ENCODE measurements at regions not wholly inside any gene's neighbourhood (a gene's known extent, or its start where the extent isn't known, plus 50 kb on each side); places are given as distances from the start of the nearest gene placed in this dataset.

DNA sequence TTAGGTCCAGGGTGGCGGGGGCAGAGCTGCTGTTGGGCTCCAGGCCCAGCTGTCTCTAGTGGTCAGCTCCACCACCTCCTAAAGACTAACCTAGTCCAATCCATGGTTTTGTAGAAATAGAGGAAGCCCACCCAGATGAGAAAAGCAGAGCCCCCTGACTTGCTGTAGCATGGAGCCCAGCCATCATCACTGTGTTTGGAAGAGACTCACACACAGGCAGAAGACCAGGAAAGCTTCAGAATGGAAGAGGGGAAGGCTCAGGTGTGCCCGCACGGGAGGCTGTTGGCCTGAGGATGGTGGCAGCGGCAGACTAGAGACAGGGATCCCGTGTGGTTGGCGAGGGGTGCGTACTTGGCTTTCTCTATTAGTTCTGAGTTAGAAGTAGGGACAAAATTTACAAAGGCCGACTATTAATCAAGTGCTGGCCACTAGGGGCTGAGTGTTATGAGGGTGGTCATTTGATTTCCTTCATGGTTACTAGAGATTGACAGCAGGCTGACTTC, 193.2 kb upstream of the SOX1 start (continued):
- TF ChIP-seq E4F1 (IDR thresholded peaks at IDR 0.05; ENCODE audit: borderline replicate concordance, partially characterized antibody) (no peak), BCLAF1 (IDR thresholded peaks at IDR 0.05) (no peak), SUPT20H (IDR thresholded peaks at IDR 0.05; ENCODE audit: borderline replicate concordance, control insufficient read depth, low read depth, low read length) (no peak)

GRCh38 chr13:111874981-111875380, 192.0 kb upstream of the SOX1 start:
- no peak for ATAC-seq
- intact Hi-C loops (cut with micrococcal nuclease; ENCODE audit: unreplicated experiment) (no loop called here), in situ Hi-C loops (cut with MboI) (no loop called here)
- TF ChIP-seq REST (IDR thresholded peaks at IDR 0.05; ENCODE audit: low read depth, low read length) (no peak), MXI1 (IDR thresholded peaks at IDR 0.05; ENCODE audit: low read depth, low read length) (no peak)
- TF ChIP-seq, protein P1, sequence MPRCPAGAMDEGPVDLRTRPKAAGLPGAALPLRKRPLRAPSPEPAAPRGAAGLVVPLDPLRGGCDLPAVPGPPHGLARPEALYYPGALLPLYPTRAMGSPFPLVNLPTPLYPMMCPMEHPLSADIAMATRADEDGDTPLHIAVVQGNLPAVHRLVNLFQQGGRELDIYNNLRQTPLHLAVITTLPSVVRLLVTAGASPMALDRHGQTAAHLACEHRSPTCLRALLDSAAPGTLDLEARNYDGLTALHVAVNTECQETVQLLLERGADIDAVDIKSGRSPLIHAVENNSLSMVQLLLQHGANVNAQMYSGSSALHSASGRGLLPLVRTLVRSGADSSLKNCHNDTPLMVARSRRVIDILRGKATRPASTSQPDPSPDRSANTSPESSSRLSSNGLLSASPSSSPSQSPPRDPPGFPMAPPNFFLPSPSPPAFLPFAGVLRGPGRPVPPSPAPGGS (IDR thresholded peaks at IDR 0.05; ENCODE audit: borderline replicate concordance, insufficient read depth, low read depth, low read length, poor library complexity, severe bottlenecking), result no peak
- RAD21 ChIA-PET (ENCODE audit: unreplicated experiment), result no interaction called here
- no peaks in the 10 kb centered on the region for H3K36me3 ChIP-seq (ENCODE audit: control insufficient read depth in 2 of 2, insufficient read depth in 2 of 2, low read length in 1 of 2)
- SMC1A ChIA-PET (ENCODE audit: uncharacterized antibody, unreplicated experiment), result no interaction called here
- H3K4me1 ChIP-seq (ENCODE audit: control insufficient read depth, insufficient read depth, low read length), result no peaks in the 10 kb centered on the region
- H4K20me1 ChIP-seq (ENCODE audit: control insufficient read depth, insufficient read depth), result no peaks in the 10 kb centered on the region
- no peak for FAIRE-seq
- no peak overlapping the region for H3K4me2 ChIP-seq (ENCODE audit: control insufficient read depth, insufficient read depth)
- no peak overlapping the region for H3K27ac ChIP-seq (ENCODE audit: control insufficient read depth, insufficient read depth)
- H3K4me3 ChIP-seq, result no peak overlapping the region
- no peak overlapping the region for H3K9ac ChIP-seq (ENCODE audit: control insufficient read depth, insufficient read depth, low read length)
- CTCF ChIA-PET, result no interaction called here
- WGBS (ENCODE audit: insufficient coverage, insufficient replicate concordance, low lambda C conversion rate, missing lambda C conversion rate), result 24% methylated on average over 13 of the region's 13 CpGs
- no peak overlapping the region for H2AFZ ChIP-seq (ENCODE audit: control insufficient read depth, low read depth, low read length)
- H3K27me3 ChIP-seq (replicated peaks in 1 of 2; ENCODE audit: control insufficient read depth in 2 of 2, insufficient read depth in 2 of 2, low read length in 1 of 2), result no peaks in the 10 kb centered on the region
- POLR2A ChIA-PET, result no interaction called here
- H3K79me2 ChIP-seq (ENCODE audit: control insufficient read depth, insufficient read depth, low read length), result no peaks in the 10 kb centered on the region
- BruUV-seq (replicated peaks), result no TSS peak
- DNase-seq (ENCODE audit: low read depth, low spot score), result no peak
- H3K9me3 ChIP-seq (replicated peaks; ENCODE audit: control insufficient read depth, insufficient read depth, low read length), result no peaks in the 10 kb centered on the region; the same call in 2 of the 3 replicates

Measured in GM12878 (cell line).